ENCODE measurements at regions not wholly inside any gene's neighbourhood (a gene's known extent, or its start where the extent isn't known, plus 50 kb on each side); places are given as distances from the start of the nearest gene placed in this dataset.

DNA sequence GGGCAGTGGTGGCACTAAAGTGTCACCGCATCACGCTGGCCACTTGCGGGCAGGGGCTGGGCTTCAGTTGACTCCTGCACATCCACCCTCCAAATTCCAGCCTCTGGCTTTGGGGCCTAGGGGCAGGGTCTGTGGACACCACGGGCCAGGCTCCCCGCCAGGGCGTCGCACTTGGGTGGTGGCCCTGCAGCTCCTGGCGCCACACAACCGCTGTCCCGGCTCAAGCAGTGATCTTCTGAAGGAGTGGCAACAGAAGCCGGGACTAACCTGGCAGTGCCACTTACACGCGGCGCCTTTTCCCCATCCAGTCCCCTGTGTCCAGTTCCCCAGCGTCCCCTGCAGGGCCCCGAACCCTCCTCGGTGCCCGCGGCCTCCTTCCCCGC, 134.3 kb upstream of the ZNF92 start:
- intact Hi-C loops (cut with micrococcal nuclease; ENCODE audit: unreplicated experiment), result no loop called here
- H3K27ac ChIP-seq (ENCODE audit: low read depth, low read length, poor library complexity, severe bottlenecking), result no peak overlapping the region
- H3K4me3 ChIP-seq (ENCODE audit: low read depth, low read length, poor library complexity, severe bottlenecking), result no peak overlapping the region
- H3K9me3 ChIP-seq (ENCODE audit: low read length), result no peaks in the 10 kb centered on the region
- no peaks in the 10 kb centered on the region for H3K9me2 ChIP-seq (ENCODE audit: insufficient read depth, low read length)
- no TSS peak for BruUV-seq (replicated peaks)
- H3K4me1 ChIP-seq (ENCODE audit: insufficient read depth, low read length, poor library complexity, severe bottlenecking), result no peaks in the 10 kb centered on the region
- no peaks in the 10 kb centered on the region for H3K79me2 ChIP-seq (ENCODE audit: insufficient read depth, low read depth, low read length)
- POLR2A ChIA-PET, result no interaction called here
- H2AFZ ChIP-seq (ENCODE audit: low read length), result no peak overlapping the region
- CTCF ChIA-PET (ENCODE audit: unreplicated experiment), result no interaction called here
- H3K36me3 ChIP-seq (ENCODE audit: insufficient read depth, low read length), result no peaks in the 10 kb centered on the region
- H4K20me1 ChIP-seq (ENCODE audit: insufficient read depth, low read length), result no peaks in the 10 kb centered on the region
- TF ChIP-seq, protein P1, sequence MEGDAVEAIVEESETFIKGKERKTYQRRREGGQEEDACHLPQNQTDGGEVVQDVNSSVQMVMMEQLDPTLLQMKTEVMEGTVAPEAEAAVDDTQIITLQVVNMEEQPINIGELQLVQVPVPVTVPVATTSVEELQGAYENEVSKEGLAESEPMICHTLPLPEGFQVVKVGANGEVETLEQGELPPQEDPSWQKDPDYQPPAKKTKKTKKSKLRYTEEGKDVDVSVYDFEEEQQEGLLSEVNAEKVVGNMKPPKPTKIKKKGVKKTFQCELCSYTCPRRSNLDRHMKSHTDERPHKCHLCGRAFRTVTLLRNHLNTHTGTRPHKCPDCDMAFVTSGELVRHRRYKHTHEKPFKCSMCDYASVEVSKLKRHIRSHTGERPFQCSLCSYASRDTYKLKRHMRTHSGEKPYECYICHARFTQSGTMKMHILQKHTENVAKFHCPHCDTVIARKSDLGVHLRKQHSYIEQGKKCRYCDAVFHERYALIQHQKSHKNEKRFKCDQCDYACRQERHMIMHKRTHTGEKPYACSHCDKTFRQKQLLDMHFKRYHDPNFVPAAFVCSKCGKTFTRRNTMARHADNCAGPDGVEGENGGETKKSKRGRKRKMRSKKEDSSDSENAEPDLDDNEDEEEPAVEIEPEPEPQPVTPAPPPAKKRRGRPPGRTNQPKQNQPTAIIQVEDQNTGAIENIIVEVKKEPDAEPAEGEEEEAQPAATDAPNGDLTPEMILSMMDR (conservative IDR thresholded peaks at IDR 0.05; ENCODE audit: low read length), result no peak
- no peak for TF ChIP-seq EZH2phosphoT487 (IDR thresholded peaks at IDR 0.05; ENCODE audit: borderline replicate concordance, low read depth, low read length)
- no peak overlapping the region for H3K4me2 ChIP-seq (ENCODE audit: low read length)
- DNase-seq (ENCODE audit: low spot score), result no peak

DNA sequence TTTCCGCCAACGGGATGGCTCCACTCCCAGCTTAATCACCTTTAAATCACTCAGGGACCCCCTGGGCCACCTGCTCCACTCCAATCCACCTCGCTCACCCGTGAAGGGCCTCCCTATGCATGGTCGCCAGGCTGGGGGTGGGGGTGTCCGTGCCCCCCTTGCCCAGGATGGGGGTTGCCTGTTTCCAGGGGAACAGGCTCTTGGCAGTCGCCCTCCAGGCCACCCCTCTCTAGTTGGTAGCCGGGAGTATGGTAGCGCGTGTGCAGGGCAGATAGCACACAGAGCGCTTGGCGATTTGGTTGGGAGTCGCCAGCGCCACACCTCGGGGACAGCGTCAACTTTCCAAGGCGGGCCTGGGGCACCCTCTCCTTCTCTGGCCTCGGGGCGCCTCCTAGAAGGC, 134.9 kb upstream of the ZNF92 start:
- no peaks in the 10 kb centered on the region for H3K79me2 ChIP-seq (ENCODE audit: insufficient read depth, low read depth, low read length)
- peaks cover 2% of the 10 kb centered on the region for H3K4me1 ChIP-seq (ENCODE audit: insufficient read depth, low read length, poor library complexity, severe bottlenecking)
- no peaks in the 10 kb centered on the region for H3K36me3 ChIP-seq (ENCODE audit: insufficient read depth, low read length)
- no peak overlapping the region for H3K4me2 ChIP-seq (ENCODE audit: low read length)
- H3K27ac ChIP-seq (ENCODE audit: low read depth, low read length, poor library complexity, severe bottlenecking), result no peak overlapping the region
- TF ChIP-seq, protein P1 (conservative IDR thresholded peaks at IDR 0.05; ENCODE audit: low read length), result no peak
- no peak for TF ChIP-seq EZH2phosphoT487 (IDR thresholded peaks at IDR 0.05; ENCODE audit: borderline replicate concordance, low read depth, low read length)
- H4K20me1 ChIP-seq (ENCODE audit: insufficient read depth, low read length), result no peaks in the 10 kb centered on the region
- BruUV-seq (replicated peaks), result no TSS peak
- DNase-seq (ENCODE audit: low spot score), result no peak
- intact Hi-C loops (cut with micrococcal nuclease; ENCODE audit: unreplicated experiment), result no loop called here
- ChIA-PET CTCF (ENCODE audit: unreplicated experiment) (no interaction called here), POLR2A (no interaction called here)
- H3K4me3 ChIP-seq (ENCODE audit: low read depth, low read length, poor library complexity, severe bottlenecking), result no peak overlapping the region
- no peak overlapping the region for H2AFZ ChIP-seq (ENCODE audit: low read length)
- no peaks in the 10 kb centered on the region for H3K9me3 ChIP-seq (ENCODE audit: low read length)
- H3K9me2 ChIP-seq (ENCODE audit: insufficient read depth, low read length), result no peaks in the 10 kb centered on the region

DNA sequence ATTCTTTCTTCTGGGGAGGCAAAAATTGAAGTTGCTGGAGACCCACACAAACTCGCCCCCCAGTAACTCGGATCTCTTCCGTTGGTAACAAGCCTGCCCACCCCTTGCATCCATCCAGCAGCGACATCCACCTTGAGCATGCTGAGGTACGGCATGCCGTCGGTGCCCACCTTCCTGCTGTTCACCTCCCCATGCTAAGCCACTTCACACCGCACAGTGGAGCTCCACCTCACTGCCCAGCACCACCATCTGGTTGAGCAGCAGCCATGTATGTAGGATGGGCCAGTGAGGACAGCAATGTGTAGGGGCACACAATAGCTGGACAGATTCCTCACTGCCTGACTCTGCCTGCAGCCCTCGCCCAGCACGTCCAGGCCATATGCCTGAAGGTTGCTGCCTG, 138.1 kb upstream of the ZNF92 start:
- Histone ChIP-seq H3K27ac (ENCODE audit: low read depth, low read length, poor library complexity, severe bottlenecking) (no peak overlapping the region), H4K20me1 (ENCODE audit: insufficient read depth, low read length) (no peaks in the 10 kb centered on the region), H3K4me1 (ENCODE audit: insufficient read depth, low read length, poor library complexity, severe bottlenecking) (peaks cover 5% of the 10 kb centered on the region), H3K9me2 (ENCODE audit: insufficient read depth, low read length) (no peaks in the 10 kb centered on the region), H3K9me3 (ENCODE audit: low read length) (no peaks in the 10 kb centered on the region), H3K4me2 (ENCODE audit: low read length) (no peak overlapping the region), H2AFZ (ENCODE audit: low read length) (no peak overlapping the region), H3K79me2 (ENCODE audit: insufficient read depth, low read depth, low read length) (no peaks in the 10 kb centered on the region), H3K4me3 (ENCODE audit: low read depth, low read length, poor library complexity, severe bottlenecking) (no peak overlapping the region), H3K36me3 (ENCODE audit: insufficient read depth, low read length) (no peaks in the 10 kb centered on the region)
- no peak for DNase-seq (ENCODE audit: low spot score)
- intact Hi-C loops (cut with micrococcal nuclease; ENCODE audit: unreplicated experiment), result no loop called here
- no TSS peak for BruUV-seq (replicated peaks)
- POLR2A ChIA-PET, result no interaction called here
- no peak for TF ChIP-seq EZH2phosphoT487 (IDR thresholded peaks at IDR 0.05; ENCODE audit: borderline replicate concordance, low read depth, low read length)
- TF ChIP-seq, protein P1 (conservative IDR thresholded peaks at IDR 0.05; ENCODE audit: low read length), result no peak
- CTCF ChIA-PET (ENCODE audit: unreplicated experiment), result no interaction called here
